Sigmoid colon (tissue), 6 donors: ENCODE measurements at regions not wholly inside any gene's neighbourhood (a gene's known extent, or its start where the extent isn't known, plus 50 kb on each side); places are given as distances from the start of the nearest gene placed in this dataset.

Source experiments
- DNase-seq: peaks from one replicate; pipeline ENCODE4 v3.0.0-alpha.2; 2019
- H3K27ac ChIP-seq, 4 donors: fragments of 200-600 bp; sonication (generic); one replicate each; pipeline ENCODE4 v1.5.1; 2016 to 2019; ENCODE audit warnings: mild to moderate bottlenecking in 1 of 4
- H3K27me3 ChIP-seq, 3 donors: fragments of 200-600 bp; sonication (generic); one replicate each; pipeline ENCODE4 v1.5.1; 2019; ENCODE audit warnings: mild to moderate bottlenecking in 1 of 3
- H3K36me3 ChIP-seq, 4 donors: fragments of 200-600 bp; sonication (generic); one replicate each; pipeline ENCODE4 v1.5.1; 2016 to 2019
- H3K4me1 ChIP-seq, 4 donors: fragments of 200-600 bp; sonication (generic); one replicate each; pipeline ENCODE4 v1.5.1; 2017 to 2019
- H3K4me3 ChIP-seq, 4 donors: fragments of 200-600 bp; sonication (generic); one replicate each; pipeline ENCODE4 v1.5.1; 2017 to 2019; ENCODE audit warnings: mild to moderate bottlenecking in 2 of 4, moderate library complexity in 1 of 4
- H3K9me3 ChIP-seq, 4 donors: fragments of 200-600 bp in 3 of 4; sonication (generic) in 3 of 4; one replicate each; pipeline versions ENCODE4 v1.5.1 to v1.6.1; 2013 to 2019
- EP300 ChIP-seq, 4 donors: sonication (generic); formaldehyde crosslinking; IDR thresholded peaks; one replicate each; pipeline ENCODE4 v1.6.1; 2017; ENCODE audit warnings: antibody characterized with exemption in 4 of 4
- POLR2A ChIP-seq, 2 donors: fragments of 450-650 bp; IDR thresholded peaks; one replicate each; pipeline ENCODE4 v1.6.1; 2016; ENCODE audit warnings: antibody characterized with exemption in 2 of 2, mild to moderate bottlenecking in 2 of 2, moderate library complexity in 2 of 2
- POLR2AphosphoS5 ChIP-seq, 4 donors: sonication (generic); formaldehyde crosslinking; IDR thresholded peaks; one replicate each; pipeline ENCODE4 v1.6.1; 2017; ENCODE audit warnings: antibody characterized with exemption in 4 of 4
- WGBS, 2 donors: extraction: QIAGEN DNeasy Blood & Tissue Kit; methylation state at CpG; one replicate each; pipeline ENCODE4 v1.1.7; 2013; 5-methylcytosine and 5-hydroxymethylcytosine counted together
- intact Hi-C: fragments of 100-400 bp; cut with DNase I; formaldehyde crosslinking; loops from one replicate; pipeline ENCODE4 v1.15.1; 2023
- TF ChIP-seq, protein P1 (sequence below), 4 experiments: fragments of 450-650 bp in 3 of 4; fragments of 200-600 bp in 1 of 4; IDR thresholded peaks; one replicate each; pipeline ENCODE4 v1.5.1; 2016 to 2019; ENCODE audit warnings: antibody characterized with exemption in 4 of 4, mild to moderate bottlenecking in 3 of 4, moderate library complexity in 2 of 4
- donor health status: healthy with polysubstance abuse.
- donor health status: healthy.

DNA sequence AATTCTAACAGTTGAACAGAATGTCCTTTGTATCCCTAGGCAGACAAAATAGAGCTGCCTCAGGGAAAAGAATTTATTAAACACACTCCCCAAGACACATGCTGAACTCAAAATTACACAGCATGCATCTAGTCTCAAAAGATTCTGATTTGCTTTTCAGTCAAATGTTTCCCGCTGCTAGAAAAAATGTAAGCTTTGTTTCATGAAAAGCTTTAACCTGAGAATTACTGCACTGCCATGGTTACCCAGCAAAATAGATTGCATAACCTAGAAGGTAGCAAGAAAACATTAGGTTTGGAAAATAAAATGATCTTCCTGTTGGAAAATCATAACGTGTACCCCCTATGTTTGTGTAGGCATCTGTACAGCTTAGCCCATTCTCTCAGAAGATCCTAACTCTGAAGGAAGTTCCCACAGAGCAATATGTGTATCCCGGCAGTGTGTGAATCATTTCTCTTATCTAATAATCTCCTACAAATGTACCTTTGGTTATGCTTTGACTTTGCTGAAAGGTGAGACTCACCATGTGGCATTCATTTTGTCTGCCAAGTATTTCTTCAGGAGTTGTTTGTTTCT lies 646.9 kb downstream of the STPG2 start:
- no peak overlapping the region for H3K4me3 ChIP-seq
- DNase-seq = no peak
- H3K36me3 ChIP-seq = no peaks in the 10 kb centered on the region
- 51 to 54% methylated on average over 3 of the region's 3 CpGs for WGBS, 2 donors
- no peak for TF ChIP-seq EP300 (IDR thresholded peaks at IDR 0.05)
- TF ChIP-seq, protein P1, sequence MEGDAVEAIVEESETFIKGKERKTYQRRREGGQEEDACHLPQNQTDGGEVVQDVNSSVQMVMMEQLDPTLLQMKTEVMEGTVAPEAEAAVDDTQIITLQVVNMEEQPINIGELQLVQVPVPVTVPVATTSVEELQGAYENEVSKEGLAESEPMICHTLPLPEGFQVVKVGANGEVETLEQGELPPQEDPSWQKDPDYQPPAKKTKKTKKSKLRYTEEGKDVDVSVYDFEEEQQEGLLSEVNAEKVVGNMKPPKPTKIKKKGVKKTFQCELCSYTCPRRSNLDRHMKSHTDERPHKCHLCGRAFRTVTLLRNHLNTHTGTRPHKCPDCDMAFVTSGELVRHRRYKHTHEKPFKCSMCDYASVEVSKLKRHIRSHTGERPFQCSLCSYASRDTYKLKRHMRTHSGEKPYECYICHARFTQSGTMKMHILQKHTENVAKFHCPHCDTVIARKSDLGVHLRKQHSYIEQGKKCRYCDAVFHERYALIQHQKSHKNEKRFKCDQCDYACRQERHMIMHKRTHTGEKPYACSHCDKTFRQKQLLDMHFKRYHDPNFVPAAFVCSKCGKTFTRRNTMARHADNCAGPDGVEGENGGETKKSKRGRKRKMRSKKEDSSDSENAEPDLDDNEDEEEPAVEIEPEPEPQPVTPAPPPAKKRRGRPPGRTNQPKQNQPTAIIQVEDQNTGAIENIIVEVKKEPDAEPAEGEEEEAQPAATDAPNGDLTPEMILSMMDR (IDR thresholded peaks at IDR 0.05) = no peak
- TF ChIP-seq POLR2AphosphoS5 (IDR thresholded peaks at IDR 0.05) = no peak
- TF ChIP-seq POLR2A (IDR thresholded peaks at IDR 0.05) = no peak
- H3K4me1 ChIP-seq = no peaks in the 10 kb centered on the region
- H3K27me3 ChIP-seq = no peaks in the 10 kb centered on the region
- H3K27ac ChIP-seq = no peak overlapping the region
- H3K9me3 ChIP-seq = no peaks in the 10 kb centered on the region
- intact Hi-C loops = no loop called here

DNA sequence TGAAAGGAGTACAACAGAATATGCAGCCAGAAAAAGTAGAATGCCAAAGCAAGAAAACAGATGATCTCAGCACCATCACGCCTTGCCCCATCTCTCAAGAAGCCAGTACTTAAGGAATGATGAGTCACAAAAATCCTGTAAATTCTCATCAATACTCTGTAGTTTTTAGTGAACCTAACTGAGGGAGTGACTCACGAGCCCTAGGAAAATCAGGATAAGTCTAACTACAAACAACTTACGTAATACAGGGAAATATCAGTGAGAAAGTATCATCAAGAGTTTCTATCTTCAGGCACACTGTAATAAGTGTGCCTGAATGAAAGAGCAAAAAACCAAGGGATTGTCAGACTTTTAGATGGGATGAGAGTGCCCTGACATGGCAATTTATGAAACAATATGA lies 644.4 kb downstream of the STPG2 start:
- intact Hi-C loops = no loop called here
- WGBS, 2 donors = 89 to 93% methylated on average over 3 of the region's 3 CpGs
- Histone ChIP-seq H3K9me3 (no peaks in the 10 kb centered on the region), H3K4me1 (no peaks in the 10 kb centered on the region), H3K27ac (no peak overlapping the region), H3K36me3 (no peaks in the 10 kb centered on the region), H3K4me3 (no peak overlapping the region), H3K27me3 (no peaks in the 10 kb centered on the region)
- DNase-seq = no peak
- TF ChIP-seq POLR2A (IDR thresholded peaks at IDR 0.05) = no peak
- TF ChIP-seq, protein P1 (IDR thresholded peaks at IDR 0.05) = no peak
- no peak for TF ChIP-seq POLR2AphosphoS5 (IDR thresholded peaks at IDR 0.05)
- TF ChIP-seq EP300 (IDR thresholded peaks at IDR 0.05) = no peak

DNA sequence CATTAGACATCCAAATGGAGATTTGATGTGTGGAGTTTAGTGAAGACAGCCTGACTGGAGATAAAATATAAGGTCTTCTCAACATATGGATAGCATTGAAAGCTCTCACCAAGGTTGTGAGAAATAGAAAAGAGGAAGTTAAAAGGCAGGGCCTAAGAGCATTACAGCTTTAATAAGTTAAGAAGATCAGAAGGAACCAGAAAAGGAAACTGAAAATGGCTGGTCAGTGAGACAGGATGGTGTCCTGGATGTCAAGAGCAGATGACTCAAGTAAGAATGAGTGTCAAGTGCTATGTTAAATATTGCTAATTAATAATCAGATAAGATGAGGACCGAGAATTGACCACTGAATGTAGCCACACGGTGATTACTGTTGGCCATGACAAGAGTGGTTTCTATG lies 642.9 kb downstream of the STPG2 start:
- intact Hi-C loops = no loop called here
- 92 to 93% methylated on average over 2 of the region's 2 CpGs for WGBS, 2 donors
- no peak overlapping the region for H3K4me3 ChIP-seq

DNA sequence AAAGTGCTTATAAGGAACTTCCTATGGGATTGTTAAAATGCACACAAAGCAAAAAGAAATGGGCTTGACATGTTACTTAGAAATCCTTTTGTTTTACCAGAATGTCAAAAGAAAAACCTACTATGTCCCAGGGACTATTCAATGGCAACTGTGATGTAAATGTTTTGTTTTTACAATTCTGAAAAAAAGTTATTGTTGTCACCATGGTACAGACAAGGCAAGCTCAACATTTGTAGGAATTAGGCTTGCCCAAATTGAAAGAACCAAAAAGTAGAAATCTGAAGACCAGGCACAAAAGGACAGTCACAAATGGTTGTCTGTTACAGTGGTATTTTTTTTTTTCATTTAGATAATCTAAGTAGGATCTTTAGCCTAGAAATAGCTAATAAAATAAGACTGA lies 638.6 kb downstream of the STPG2 start:
- Histone ChIP-seq H3K9me3 (no peaks in the 10 kb centered on the region), H3K36me3 (no peaks in the 10 kb centered on the region), H3K27me3 (no peaks in the 10 kb centered on the region), H3K27ac (no peak overlapping the region), H3K4me1 (no peaks in the 10 kb centered on the region), H3K4me3 (no peak overlapping the region)
- TF ChIP-seq, protein P1 (IDR thresholded peaks at IDR 0.05) = no peak
- TF ChIP-seq POLR2A (IDR thresholded peaks at IDR 0.05) (no peak), POLR2AphosphoS5 (IDR thresholded peaks at IDR 0.05) (no peak), EP300 (IDR thresholded peaks at IDR 0.05) (no peak)
- DNase-seq = no peak
- intact Hi-C loops = no loop called here

More for the DNA sequence above, 642.9 kb downstream of the STPG2 start:
- TF ChIP-seq POLR2AphosphoS5 (IDR thresholded peaks at IDR 0.05) (no peak), EP300 (IDR thresholded peaks at IDR 0.05) (no peak), POLR2A (IDR thresholded peaks at IDR 0.05) (no peak)
- TF ChIP-seq, protein P1 (IDR thresholded peaks at IDR 0.05) = no peak
- no peaks in the 10 kb centered on the region for H3K9me3 ChIP-seq
- no peaks in the 10 kb centered on the region for H3K27me3 ChIP-seq
- no peaks in the 10 kb centered on the region for H3K4me1 ChIP-seq
- no peak for DNase-seq
- H3K27ac ChIP-seq = no peak overlapping the region
- H3K36me3 ChIP-seq = no peaks in the 10 kb centered on the region

DNA sequence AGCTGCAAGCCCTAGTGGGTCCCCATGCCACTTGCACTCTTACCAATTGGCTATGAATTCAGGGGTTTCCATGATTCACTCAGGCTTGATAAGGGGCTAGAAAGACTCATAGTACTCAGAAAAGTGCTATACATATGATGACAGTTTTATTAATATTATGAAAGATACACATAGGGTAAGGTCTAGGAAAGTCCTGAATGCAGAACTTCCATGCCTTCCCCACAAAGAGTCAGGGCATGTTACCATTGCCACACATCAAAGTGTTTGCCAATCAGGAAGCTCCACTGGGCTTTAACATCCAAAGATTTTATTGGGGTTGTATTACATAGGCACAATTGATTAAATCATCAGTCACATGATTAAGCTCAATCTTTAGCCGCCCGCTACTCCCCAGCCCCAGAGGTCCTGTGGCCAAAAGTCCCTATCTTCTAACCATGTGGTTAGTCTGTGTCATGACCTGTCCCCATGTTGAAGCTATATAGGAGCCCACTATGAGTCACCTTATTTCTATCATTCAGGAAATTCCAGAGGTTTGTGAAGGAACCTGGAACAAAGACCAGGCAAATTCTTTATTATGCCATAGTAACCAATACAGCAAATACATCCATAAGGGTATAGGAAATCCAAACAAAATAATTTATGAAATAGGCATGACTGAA lies 635.6 kb downstream of the STPG2 start:
- no peak for TF ChIP-seq POLR2A (IDR thresholded peaks at IDR 0.05)
- no peak for TF ChIP-seq EP300 (IDR thresholded peaks at IDR 0.05)
- TF ChIP-seq, protein P1 (IDR thresholded peaks at IDR 0.05) = no peak
- TF ChIP-seq POLR2AphosphoS5 (IDR thresholded peaks at IDR 0.05) = no peak
- WGBS, 2 donors = 95 to 99% methylated on average over 2 of the region's 2 CpGs
- Histone ChIP-seq H3K9me3 (no peaks in the 10 kb centered on the region), H3K36me3 (no peaks in the 10 kb centered on the region), H3K4me1 (no peaks in the 10 kb centered on the region), H3K27me3 (no peaks in the 10 kb centered on the region), H3K27ac (no peak overlapping the region), H3K4me3 (no peak overlapping the region)
- no peak for DNase-seq
- intact Hi-C loops = no loop called here
